ENCODE measurements at regions not wholly inside any gene's neighbourhood (a gene's known extent, or its start where the extent isn't known, plus 50 kb on each side); places are given as distances from the start of the nearest gene placed in this dataset.

- ChIA-PET POLR2A (no interaction called here), CTCF (no interaction called here)
These were observed 204.7 kb upstream of the GABRA2 start for GRCh38 chr4:46594661-46595060.

GRCh38 chr4:46586566-46586965 is 196.6 kb upstream of the GABRA2 start:
- ChIA-PET POLR2A (no interaction called here), CTCF (no interaction called here)

- CTCF ChIA-PET = no interaction called here
- POLR2A ChIA-PET = no interaction called here
These were observed 191.7 kb upstream of the GABRA2 start for GRCh38 chr4:46581677-46582076.

- POLR2A ChIA-PET = no interaction called here
- CTCF ChIA-PET = no interaction called here
These were observed 165.0 kb upstream of the GABRA2 start for GRCh38 chr4:46554760-46555465.

GRCh38 chr4:46550471-46550870 is 160.5 kb upstream of the GABRA2 start:
- POLR2A ChIA-PET = no interaction called here
- CTCF ChIA-PET = no interaction called here

GRCh38 chr4:46549125-46549524 is 159.2 kb upstream of the GABRA2 start:
- CTCF ChIA-PET = no interaction called here
- POLR2A ChIA-PET = no interaction called here

GRCh38 chr4:46524751-46525150 is 134.8 kb upstream of the GABRA2 start:
- ChIA-PET CTCF (no interaction called here), POLR2A (no interaction called here)

GRCh38 chr4:46520361-46520760 is 130.4 kb upstream of the GABRA2 start:
- CTCF ChIA-PET = no interaction called here
- POLR2A ChIA-PET = no interaction called here

- ChIA-PET POLR2A (no interaction called here), CTCF (no interaction called here)
These were observed 126.0 kb upstream of the GABRA2 start for GRCh38 chr4:46515940-46516339.

GRCh38 chr4:46508216-46508615 is 118.3 kb upstream of the GABRA2 start:
- POLR2A ChIA-PET = no interaction called here
- CTCF ChIA-PET = no interaction called here

- ChIA-PET CTCF (no interaction called here), POLR2A (no interaction called here)
These were observed 116.9 kb upstream of the GABRA2 start for GRCh38 chr4:46506876-46507275.

GRCh38 chr4:46505131-46505530 is 115.2 kb upstream of the GABRA2 start:
- ChIA-PET CTCF (no interaction called here), POLR2A (no interaction called here)

- POLR2A ChIA-PET = no interaction called here
- CTCF ChIA-PET = no interaction called here
These were observed 113.8 kb upstream of the GABRA2 start for GRCh38 chr4:46503739-46504138.

GRCh38 chr4:46492394-46492793 is 102.5 kb upstream of the GABRA2 start:
- POLR2A ChIA-PET = no interaction called here
- CTCF ChIA-PET = no interaction called here

GRCh38 chr4:46491455-46491854 is 101.5 kb upstream of the GABRA2 start:
- ChIA-PET POLR2A (no interaction called here), CTCF (no interaction called here)

- CTCF ChIA-PET = no interaction called here
- POLR2A ChIA-PET = no interaction called here
These were observed 95.0 kb upstream of the GABRA2 start for GRCh38 chr4:46484881-46485280.

GRCh38 chr4:46462733-46463132 is 72.8 kb upstream of the GABRA2 start:
- POLR2A ChIA-PET = no interaction called here
- CTCF ChIA-PET = no interaction called here

- ChIA-PET CTCF (no interaction called here), POLR2A (no interaction called here)
These were observed 69.4 kb upstream of the GABRA2 start for GRCh38 chr4:46459308-46459707.

GRCh38 chr4:46450556-46450955 is 60.6 kb upstream of the GABRA2 start:
- ChIA-PET CTCF (no interaction called here), POLR2A (no interaction called here)

GRCh38 chr4:46445710-46446314 is 55.9 kb upstream of the GABRA2 start:
- ChIA-PET CTCF (no interaction called here), POLR2A (interaction anchor here (0.6 kb wide), 1 partner anchor 795 kb away, joined by 3 read pairs; no protein-coding TSS in a partner anchor)

GRCh38 chr4:46444318-46445000 is 54.5 kb upstream of the GABRA2 start:
- ChIA-PET POLR2A (no interaction called here), CTCF (no interaction called here)

- ChIA-PET POLR2A (no interaction called here), CTCF (no interaction called here)
These were observed 53.0 kb upstream of the GABRA2 start for GRCh38 chr4:46442963-46443362.

Data from activated CD8-positive, alpha-beta memory T cell treated with anti-CD3 and anti-CD28 coated beads for 36 hours (primary cell).